Thyroid gland (tissue), 4 donors: ENCODE measurements at regions not wholly inside any gene's neighbourhood (a gene's known extent, or its start where the extent isn't known, plus 50 kb on each side); places are given as distances from the start of the nearest gene placed in this dataset.

Experiments
- POLR2A ChIP-seq, 2 donors: fragments of 450-650 bp; IDR thresholded peaks; one replicate each; pipeline ENCODE4 v1.6.1; 2017; ENCODE audit warnings: antibody characterized with exemption in 2 of 2, mild to moderate bottlenecking in 2 of 2, moderate library complexity in 1 of 2
- TF ChIP-seq, protein P1 (sequence below), 6 experiments: fragments of 200-600 bp in 3 of 6; fragments of 450-650 bp in 3 of 6; sonication (generic) in 3 of 6; IDR thresholded peaks; one replicate each; pipeline ENCODE4 v1.5.1; 2016 to 2019; ENCODE audit warnings: antibody characterized with exemption in 6 of 6, mild to moderate bottlenecking in 2 of 6, inconsistent platforms in 1 of 6, moderate library complexity in 1 of 6

DNA sequence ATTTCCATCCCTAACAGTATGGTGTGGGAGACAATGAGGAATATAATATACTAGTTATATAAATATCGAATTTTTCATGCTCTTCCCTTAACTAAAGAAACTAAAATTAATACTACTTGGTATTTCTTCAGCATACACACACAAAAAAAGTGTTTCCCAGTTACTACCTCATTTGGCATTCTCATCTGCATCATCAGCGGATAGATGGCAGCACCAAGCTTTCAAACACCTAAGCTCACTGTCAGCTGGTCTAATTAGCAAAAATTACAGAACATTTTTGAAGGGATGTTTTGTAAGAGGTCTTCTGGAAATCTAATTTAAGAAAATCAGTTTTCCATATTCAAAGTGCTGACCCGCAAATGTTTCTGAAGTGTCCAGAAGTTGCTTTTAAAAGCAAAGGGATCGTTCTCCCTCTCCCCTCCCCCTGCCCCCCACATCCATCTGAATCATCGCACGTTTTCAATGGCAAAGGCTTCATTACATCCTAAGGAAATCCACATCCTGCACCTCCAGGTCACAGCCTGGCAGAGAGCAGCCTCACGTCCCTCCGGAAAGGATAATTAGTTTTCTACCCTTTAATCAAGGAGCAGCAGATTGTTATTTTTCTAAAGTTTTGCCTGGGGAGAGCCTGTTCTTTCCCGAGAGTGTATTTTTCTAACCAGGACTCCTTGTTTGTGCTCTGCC lies 86.1 kb upstream of the SPATA12 start:
- TF ChIP-seq, protein P1, sequence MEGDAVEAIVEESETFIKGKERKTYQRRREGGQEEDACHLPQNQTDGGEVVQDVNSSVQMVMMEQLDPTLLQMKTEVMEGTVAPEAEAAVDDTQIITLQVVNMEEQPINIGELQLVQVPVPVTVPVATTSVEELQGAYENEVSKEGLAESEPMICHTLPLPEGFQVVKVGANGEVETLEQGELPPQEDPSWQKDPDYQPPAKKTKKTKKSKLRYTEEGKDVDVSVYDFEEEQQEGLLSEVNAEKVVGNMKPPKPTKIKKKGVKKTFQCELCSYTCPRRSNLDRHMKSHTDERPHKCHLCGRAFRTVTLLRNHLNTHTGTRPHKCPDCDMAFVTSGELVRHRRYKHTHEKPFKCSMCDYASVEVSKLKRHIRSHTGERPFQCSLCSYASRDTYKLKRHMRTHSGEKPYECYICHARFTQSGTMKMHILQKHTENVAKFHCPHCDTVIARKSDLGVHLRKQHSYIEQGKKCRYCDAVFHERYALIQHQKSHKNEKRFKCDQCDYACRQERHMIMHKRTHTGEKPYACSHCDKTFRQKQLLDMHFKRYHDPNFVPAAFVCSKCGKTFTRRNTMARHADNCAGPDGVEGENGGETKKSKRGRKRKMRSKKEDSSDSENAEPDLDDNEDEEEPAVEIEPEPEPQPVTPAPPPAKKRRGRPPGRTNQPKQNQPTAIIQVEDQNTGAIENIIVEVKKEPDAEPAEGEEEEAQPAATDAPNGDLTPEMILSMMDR (IDR thresholded peaks at IDR 0.05): no peak
- TF ChIP-seq POLR2A (IDR thresholded peaks at IDR 0.05): no peak
